ENCODE measurements at regions not wholly inside any gene's neighbourhood (a gene's known extent, or its start where the extent isn't known, plus 50 kb on each side); places are given as distances from the start of the nearest gene placed in this dataset.

DNA sequence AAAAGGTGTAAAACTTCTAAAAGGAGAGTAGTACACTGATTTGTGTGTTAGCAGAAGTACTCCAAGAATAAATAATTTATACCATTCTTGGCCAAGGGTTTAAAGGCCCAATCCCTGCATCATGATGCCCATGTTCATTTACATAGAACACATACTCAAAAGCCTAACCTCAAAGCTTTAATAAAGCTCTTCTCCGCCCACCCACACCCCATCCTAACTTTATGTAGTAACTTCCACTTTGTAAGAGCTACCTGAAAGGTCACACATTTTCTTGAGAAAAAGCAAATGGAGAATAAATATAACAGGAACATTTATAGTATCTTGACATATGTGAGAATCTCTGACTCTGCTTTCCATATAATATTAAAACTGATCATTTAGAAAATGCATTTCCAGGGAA, 148.8 kb upstream of the FREM1 start:
- TF ChIP-seq, protein P1, sequence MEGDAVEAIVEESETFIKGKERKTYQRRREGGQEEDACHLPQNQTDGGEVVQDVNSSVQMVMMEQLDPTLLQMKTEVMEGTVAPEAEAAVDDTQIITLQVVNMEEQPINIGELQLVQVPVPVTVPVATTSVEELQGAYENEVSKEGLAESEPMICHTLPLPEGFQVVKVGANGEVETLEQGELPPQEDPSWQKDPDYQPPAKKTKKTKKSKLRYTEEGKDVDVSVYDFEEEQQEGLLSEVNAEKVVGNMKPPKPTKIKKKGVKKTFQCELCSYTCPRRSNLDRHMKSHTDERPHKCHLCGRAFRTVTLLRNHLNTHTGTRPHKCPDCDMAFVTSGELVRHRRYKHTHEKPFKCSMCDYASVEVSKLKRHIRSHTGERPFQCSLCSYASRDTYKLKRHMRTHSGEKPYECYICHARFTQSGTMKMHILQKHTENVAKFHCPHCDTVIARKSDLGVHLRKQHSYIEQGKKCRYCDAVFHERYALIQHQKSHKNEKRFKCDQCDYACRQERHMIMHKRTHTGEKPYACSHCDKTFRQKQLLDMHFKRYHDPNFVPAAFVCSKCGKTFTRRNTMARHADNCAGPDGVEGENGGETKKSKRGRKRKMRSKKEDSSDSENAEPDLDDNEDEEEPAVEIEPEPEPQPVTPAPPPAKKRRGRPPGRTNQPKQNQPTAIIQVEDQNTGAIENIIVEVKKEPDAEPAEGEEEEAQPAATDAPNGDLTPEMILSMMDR (conservative IDR thresholded peaks at IDR 0.05; ENCODE audit: low read depth in 2 of 2), result no peak
- TF ChIP-seq POLR2AphosphoS5 (IDR thresholded peaks at IDR 0.05; ENCODE audit: low read depth), result no peak
- no peak for TF ChIP-seq EZH2 (IDR thresholded peaks at IDR 0.05; ENCODE audit: low read depth, unreplicated experiment)
- TF ChIP-seq STAT1 (IDR thresholded peaks at IDR 0.05; ENCODE audit: unreplicated experiment), result no peak
- TF ChIP-seq EZH2phosphoT487 (IDR thresholded peaks at IDR 0.05; ENCODE audit: unreplicated experiment), result no peak
- TF ChIP-seq CREB1 (CRISPR knock-in tag; IDR thresholded peaks at IDR 0.05; ENCODE audit: low read depth), result no peak
- TF ChIP-seq, protein P2, sequence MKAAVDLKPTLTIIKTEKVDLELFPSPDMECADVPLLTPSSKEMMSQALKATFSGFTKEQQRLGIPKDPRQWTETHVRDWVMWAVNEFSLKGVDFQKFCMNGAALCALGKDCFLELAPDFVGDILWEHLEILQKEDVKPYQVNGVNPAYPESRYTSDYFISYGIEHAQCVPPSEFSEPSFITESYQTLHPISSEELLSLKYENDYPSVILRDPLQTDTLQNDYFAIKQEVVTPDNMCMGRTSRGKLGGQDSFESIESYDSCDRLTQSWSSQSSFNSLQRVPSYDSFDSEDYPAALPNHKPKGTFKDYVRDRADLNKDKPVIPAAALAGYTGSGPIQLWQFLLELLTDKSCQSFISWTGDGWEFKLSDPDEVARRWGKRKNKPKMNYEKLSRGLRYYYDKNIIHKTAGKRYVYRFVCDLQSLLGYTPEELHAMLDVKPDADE (IDR thresholded peaks at IDR 0.05), result no peak

All from GM23338 (cell line).